ENCODE measurements at regions not wholly inside any gene's neighbourhood (a gene's known extent, or its start where the extent isn't known, plus 50 kb on each side); places are given as distances from the start of the nearest gene placed in this dataset.
A peak's percentile ranks its signal among the peaks of the same experiment; 100 is the strongest.

- peak; percentile 78 for DNase-seq
Measured at GRCh38 chr15:88744548-88745020, 58.7 kb upstream of the ACAN start.

DNA sequence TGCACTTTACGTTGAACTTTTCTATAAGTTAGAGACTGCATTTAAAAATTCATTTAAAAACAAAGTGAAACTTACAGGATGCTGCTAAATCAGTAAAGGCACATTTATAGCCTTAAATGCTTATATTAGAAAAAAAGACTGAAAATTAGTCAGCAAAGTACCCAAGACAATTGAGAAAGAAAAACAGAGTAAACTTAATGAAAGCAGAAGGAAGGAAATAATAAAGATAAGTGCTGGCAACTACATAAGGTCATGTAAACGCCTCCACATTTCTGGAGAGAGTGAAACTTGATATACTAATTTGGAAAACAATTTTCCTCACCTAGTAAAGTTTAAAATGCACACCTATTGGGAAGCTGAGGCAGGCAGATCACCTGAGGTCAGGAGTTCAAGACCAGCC, 58.2 kb upstream of the ACAN start:
- DNase-seq, result peak; percentile 14

- peak; percentile 91 for DNase-seq
Measured at GRCh38 chr15:88745696-88746095, 57.5 kb upstream of the ACAN start.

- no peak for DNase-seq
Measured at GRCh38 chr15:88746451-88746850, 56.8 kb upstream of the ACAN start.

DNA sequence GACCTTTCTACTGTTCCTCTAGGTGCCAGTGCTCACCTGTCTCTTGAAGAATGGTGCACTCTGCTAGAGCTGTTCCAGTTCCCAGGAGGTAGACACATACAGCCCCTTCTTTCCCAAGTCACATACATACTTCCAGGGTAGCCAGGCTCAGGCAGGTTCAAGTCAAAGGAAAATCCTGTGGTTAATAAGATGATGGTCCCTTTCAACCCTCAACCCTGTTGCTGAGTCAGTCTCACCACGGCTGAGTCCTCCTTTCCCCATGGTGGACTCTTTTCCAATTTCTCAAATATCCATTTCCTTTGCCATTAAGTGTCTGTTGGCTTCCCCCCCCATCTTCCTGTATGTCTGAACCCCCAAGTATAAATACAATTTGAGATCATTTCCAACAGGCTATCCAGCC, 56.1 kb upstream of the ACAN start:
- DNase-seq, result peak; percentile 30

GRCh38 chr15:88747631-88748030, 55.6 kb upstream of the ACAN start:
- no peak for DNase-seq

GRCh38 chr15:88748081-88748480, 55.2 kb upstream of the ACAN start:
- peak; percentile 49 for DNase-seq

DNA sequence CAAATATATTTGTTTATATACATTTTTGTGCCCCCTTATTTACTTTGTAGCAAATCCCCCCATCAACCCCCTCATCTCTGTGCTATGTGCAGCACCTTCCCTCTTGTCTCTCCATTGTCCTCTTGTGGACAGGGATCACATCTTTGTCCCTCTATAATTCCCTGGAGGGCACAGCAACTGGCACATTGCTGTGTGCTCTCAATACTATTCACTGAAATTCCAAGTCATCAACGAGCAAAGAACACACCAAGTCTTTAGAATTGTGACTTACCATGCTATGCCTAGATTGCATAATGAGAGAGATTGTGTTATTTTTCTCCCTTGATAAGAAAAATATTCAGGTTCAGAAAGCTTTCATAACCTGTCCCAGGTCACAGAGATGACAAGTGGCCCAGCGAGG, 54.6 kb upstream of the ACAN start:
- no peak for DNase-seq

- no peak for DNase-seq
Measured at GRCh38 chr15:88749699-88750098, 53.5 kb upstream of the ACAN start.

DNA sequence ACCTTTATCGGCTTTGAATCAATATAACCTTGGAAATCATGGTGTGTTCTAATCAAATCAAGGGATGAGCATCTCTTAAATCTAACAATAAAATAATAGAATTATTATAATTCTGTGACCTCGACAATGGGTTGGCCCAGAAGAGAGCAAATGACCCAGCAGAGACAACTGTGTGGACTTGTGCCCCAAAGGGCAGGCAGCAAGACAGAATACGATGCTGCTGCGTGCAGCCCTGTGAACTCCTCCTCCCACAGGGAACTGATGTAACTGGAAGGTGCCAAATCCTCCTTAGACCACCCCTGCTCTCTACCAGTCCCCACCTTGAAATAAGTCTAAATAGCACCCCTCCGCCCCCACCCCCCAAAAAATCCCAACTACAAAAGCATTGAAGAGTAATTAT, 50.7 kb upstream of the ACAN start:
- no peak for DNase-seq

DNA sequence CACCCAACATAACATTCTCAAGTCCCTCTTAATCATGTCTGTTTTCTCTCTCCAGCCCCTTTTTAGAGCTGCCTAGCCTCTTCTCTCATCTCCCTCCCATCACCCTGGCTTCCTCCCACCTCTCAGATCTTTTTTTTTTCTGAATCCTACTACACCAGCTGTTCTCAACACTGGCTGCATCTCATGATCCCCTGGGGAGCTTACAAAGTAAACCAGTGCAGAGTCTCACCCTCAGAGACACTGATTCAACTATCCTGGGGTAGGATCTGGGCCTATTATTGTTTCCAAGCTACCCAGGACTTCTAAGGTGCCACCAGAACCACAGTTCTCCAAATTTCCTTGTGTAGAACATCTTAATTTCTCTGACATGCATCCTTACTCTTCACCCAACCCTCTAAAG, 50.3 kb upstream of the ACAN start:
- DNase-seq, result no peak

Data from fibroblast of skin of abdomen (primary cell).